GM21381 (cell line): ENCODE measurements at regions not wholly inside any gene's neighbourhood (a gene's known extent, or its start where the extent isn't known, plus 50 kb on each side); places are given as distances from the start of the nearest gene placed in this dataset.

Experiments
- ATAC-seq: cut with Tn5 transposase; IDR thresholded peaks from one replicate; pipeline ENCODE4 v1.9.1; 2021; ENCODE audit warnings: mild to moderate bottlenecking, moderate library complexity; ENCODE audit not compliant: unreplicated experiment

GRCh38 chr13:72536714-72537394 is 190.6 kb downstream of the MZT1 start:
- no peak for ATAC-seq

- ATAC-seq, result no peak
These were observed 192.3 kb downstream of the MZT1 start for GRCh38 chr13:72534951-72535640.

- no peak for ATAC-seq
These were observed 197.0 kb downstream of the MZT1 start for GRCh38 chr13:72530471-72530870.

GRCh38 chr13:72527333-72527732 is 200.1 kb downstream of the MZT1 start:
- ATAC-seq, result no peak

GRCh38 chr13:72523593-72523992 is 203.8 kb downstream of the MZT1 start:
- ATAC-seq, result no peak

- no peak for ATAC-seq
These were observed 204.4 kb downstream of the MZT1 start for GRCh38 chr13:72523049-72523448.

GRCh38 chr13:72521940-72522661 is 205.3 kb downstream of the MZT1 start:
- ATAC-seq, result no peak

- no peak for ATAC-seq
These were observed 213.3 kb downstream of the MZT1 start for GRCh38 chr13:72514146-72514545.

- no peak for ATAC-seq
These were observed 219.0 kb downstream of the MZT1 start for GRCh38 chr13:72508392-72508791.

- no peak for ATAC-seq
These were observed 219.8 kb downstream of the MZT1 start for GRCh38 chr13:72507416-72508199.

- no peak for ATAC-seq
These were observed 220.7 kb downstream of the MZT1 start for GRCh38 chr13:72506706-72507105.

GRCh38 chr13:72505376-72505775 is 222.1 kb downstream of the MZT1 start:
- ATAC-seq, result no peak

GRCh38 chr13:72504131-72504841 is 223.1 kb downstream of the MZT1 start:
- no peak for ATAC-seq

GRCh38 chr13:72500851-72501250 is 226.6 kb downstream of the MZT1 start:
- no peak for ATAC-seq

- no peak for ATAC-seq
These were observed 231.7 kb downstream of the MZT1 start for GRCh38 chr13:72495681-72496080.

GRCh38 chr13:72489751-72490150 is 237.7 kb downstream of the MZT1 start:
- ATAC-seq, result no peak

GRCh38 chr13:72473321-72473720 is 254.1 kb downstream of the MZT1 start:
- ATAC-seq, result no peak

- ATAC-seq, result no peak
These were observed 257.5 kb downstream of the MZT1 start for GRCh38 chr13:72469906-72470305.

- ATAC-seq, result no peak
These were observed 263.9 kb downstream of the MZT1 start for GRCh38 chr13:72463561-72463960.

- no peak for ATAC-seq
These were observed 264.7 kb downstream of the MZT1 start for GRCh38 chr13:72462726-72463125.

- no peak for ATAC-seq
These were observed 265.3 kb downstream of the MZT1 start for GRCh38 chr13:72462166-72462565.
